Femur (tissue), 1 donor: ENCODE measurements at regions not wholly inside any gene's neighbourhood (a gene's known extent, or its start where the extent isn't known, plus 50 kb on each side); places are given as distances from the start of the nearest gene placed in this dataset.
"Not testable (repeated sequence)": the region's sequence is repeated elsewhere in the genome, so short reads cannot be mapped to it uniquely, and the experiment has no call there.

Source experiments
- DNase-seq: peaks from one replicate; pipeline ENCODE4 v3.0.0-alpha.2; 2017

DNA sequence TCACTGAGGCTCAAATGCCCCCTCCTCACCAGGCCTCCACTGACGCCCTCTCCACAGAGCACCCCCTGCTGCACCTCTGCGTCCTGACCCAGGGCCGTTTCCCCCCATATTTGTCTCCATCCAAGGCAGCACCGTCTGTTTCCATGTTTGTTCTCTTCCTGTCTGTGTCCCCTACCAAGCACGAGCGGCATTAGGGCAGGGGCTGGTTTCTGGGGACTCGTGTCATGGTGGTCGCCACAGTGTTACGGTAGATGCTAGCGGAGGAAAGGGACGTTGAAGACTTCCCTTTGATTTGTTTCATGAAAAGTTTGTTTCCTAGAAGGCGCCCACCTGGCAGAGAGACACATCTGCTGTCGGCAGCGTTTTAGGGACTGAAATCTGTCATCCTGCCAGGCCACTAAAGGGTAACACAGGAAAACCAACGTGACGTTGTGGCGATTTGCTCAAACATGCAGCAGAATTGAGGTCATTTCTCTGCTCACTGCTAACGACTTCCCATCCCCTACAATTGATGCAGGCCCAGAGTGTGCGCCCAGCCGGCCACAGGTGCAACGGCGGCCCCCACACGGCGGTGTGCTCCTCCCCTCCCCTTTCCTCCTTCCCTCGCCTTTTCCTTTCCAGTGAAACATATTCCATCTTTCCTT lies 79.3 kb upstream of the IRX4 start:
- DNase-seq = no peak

- DNase-seq = no peak
Measured at GRCh38 chr5:1961304-1961946, 78.7 kb upstream of the IRX4 start.

DNA sequence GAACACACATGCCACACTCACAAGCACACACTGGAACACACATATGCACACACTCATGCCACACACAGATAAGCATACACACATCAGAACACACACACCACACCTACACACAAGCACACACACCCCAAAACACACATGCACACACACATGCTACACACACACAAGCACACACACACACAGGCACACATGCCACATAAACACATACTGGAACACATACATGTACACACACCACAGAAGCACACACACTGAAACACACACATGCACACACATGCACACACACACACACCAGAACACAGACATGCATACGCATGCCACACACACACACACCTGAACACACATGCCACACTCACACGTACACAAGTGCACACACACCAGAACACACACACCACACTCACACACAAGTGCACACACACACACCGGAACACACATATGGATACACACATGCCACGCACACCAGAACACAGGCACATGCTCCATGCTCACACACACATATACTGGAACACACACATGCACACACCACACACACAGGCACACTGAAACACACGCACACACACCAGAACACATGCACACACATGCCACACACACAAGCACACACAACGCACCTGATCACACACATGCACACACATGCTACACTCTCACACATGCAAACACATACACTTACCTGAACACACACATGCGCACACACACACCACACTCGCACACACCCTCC lies 78.0 kb upstream of the IRX4 start:
- no peak for DNase-seq

DNA sequence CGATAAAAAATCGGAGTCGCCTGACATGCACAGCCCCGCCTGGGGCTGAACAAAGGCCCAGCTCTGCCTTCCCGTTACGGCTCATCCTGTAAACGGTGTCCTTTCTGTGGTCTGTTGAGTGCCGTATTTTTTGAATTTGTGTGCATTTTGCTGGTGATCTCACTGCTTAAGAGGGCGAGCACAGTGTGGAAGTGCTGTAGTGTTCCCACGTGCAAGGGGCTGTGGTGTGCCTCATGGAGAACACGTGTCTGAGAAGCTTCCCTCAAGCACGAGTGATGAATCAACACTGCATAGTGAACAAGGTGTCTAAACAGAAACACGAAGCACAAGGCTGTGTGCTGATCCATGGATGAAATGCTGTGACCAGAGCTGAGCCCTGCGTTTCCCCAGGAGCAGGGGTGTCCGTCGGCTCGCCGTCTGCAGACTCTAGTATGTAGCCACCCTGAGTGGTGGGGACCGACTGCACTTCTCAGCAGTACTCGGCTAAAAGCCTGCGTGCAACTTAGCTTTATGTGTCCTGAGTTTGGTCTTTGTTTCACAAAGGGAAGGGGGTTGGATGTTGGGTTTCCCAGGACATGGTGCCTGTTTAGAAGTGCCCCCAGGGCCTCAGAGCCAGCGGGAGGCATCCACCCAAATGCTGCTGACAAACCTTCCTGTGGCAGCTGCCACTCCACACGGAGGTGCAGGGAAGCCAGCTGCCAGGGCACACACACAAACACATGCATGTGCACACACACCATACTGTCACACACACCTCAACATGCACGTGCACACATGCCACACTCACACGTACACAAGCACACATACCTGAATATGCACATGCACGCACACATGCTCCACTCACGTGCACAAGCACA lies 77.2 kb upstream of the IRX4 start:
- no peak for DNase-seq

- DNase-seq = no peak
Measured at GRCh38 chr5:1959231-1959630, 76.5 kb upstream of the IRX4 start.

DNA sequence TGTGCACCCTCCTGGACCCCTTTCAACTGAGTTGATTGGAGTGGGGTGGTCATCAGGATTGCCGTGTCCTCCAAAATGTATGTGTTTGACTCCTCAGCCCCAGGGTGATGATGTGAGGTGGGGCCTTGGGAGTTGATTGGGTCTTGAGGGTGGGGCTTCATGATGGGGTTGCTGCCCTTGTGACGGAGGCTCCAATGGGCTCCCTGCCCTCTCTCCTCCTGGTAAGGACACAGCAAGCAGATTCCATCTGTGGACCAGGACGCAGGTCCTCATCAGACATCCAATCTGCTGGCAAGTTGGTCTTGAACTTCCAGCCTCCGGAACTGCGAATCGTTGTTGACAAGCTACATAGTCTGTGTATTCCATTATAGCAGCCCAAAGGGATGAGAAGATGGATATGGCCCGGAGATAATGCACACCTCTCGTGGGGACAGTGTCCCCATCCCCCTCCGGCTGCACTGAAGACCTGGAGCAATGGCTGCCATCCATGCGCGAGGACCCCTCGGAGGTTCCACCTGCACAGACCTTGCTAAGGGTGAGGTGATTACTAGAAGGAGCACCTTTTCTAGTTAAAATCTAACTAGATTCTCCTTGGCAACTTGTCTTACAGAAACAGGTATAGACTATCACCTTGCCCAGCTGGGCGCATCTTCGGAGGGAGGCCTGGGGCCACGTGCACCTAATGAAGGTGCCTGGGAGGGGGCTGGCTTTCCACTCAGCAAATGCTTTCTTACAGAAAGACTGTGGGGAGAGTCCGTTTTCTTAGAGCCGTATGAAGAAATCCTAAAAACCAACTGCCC lies 75.7 kb upstream of the IRX4 start:
- DNase-seq = no peak

DNA sequence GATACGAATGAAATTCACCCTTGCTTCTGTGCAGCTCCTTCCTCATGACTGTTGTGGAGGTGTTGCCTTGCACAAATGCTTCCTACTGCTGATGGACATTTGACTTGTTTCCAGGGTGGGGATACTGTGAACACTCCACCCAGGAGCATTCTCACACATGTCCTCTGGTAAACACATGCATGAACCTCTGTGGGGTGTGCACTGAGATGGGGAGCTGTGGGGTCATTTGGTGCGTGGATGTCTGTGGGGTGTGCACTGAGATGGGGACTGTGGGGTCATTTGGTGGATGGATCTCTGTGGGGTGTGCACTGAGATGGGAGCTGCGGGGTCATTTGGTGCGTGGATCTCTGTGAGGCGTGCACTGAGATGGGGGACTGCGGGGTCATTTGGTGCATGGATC lies 72.9 kb upstream of the IRX4 start:
- DNase-seq = no peak

- not testable (repeated sequence) for DNase-seq
Measured at GRCh38 chr5:1953710-1954109, 71.0 kb upstream of the IRX4 start.

DNA sequence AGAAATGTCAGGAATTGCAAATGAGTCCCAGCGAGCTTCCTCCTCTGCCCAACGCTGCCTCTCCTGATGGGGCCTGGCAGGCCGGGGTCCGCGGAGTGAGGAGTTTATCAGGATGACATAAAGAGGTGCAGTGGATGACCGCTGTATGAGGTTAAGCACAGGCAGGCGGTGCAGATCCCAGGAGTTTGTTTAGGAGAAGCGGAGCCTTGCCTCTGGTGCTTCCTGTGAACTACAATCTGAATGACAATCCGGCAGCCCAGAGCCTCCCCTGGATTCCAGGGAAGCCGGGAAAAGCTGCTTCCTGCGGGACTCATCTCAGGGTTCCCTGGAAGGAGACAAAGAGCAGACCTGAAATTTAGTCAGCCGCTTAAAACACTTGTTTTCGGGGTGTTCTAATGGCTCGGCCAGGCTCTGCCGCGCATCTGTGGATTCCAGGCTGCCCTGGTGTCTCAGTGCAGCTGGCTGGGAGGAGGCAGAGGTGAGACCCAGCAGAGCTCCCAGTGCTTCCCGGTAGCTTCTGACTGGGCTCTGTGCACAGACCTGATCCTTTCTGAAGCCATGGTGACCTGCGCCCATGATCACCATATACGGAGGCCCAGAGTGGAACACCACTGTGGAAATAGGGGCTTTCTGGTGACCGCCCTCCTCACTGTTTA lies 69.8 kb upstream of the IRX4 start:
- no peak for DNase-seq

- no peak for DNase-seq
Measured at GRCh38 chr5:1952021-1952420, 69.3 kb upstream of the IRX4 start.

DNA sequence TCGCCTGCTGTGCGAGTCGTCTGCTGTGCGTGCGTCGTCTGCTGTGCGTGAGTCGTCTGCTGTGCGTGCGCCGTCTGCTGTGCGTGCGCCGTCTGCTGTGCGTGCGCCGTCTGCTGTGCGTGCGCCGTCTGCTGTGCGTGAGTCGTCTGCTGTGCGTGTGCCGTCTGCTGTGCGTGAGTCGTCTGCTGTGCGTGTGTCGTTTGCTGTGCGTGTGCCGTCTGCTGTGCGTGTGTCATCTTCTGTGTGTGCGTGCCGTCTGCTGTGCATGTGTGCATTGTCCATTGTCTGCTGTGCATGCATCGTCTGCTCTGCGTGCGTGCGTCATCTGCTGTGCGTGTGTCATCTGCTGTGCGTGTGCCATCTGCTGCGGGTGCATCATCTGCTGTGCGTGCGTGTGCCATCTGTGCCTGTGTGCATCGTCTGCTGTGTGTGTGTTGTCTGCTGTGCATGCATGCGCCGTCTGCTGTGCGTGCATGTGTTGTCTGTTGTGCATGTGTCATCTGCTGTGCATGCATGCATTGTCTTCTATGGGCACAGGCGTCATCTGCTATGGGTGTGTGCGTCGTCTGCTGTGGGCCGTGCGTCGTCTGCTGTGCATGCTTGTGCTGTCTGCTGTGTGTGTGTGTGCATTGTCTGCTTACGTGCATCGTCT lies 68.6 kb upstream of the IRX4 start:
- no peak for DNase-seq

GRCh38 chr5:1950708-1951103 lies 68.0 kb upstream of the IRX4 start:
- DNase-seq = no peak

DNA sequence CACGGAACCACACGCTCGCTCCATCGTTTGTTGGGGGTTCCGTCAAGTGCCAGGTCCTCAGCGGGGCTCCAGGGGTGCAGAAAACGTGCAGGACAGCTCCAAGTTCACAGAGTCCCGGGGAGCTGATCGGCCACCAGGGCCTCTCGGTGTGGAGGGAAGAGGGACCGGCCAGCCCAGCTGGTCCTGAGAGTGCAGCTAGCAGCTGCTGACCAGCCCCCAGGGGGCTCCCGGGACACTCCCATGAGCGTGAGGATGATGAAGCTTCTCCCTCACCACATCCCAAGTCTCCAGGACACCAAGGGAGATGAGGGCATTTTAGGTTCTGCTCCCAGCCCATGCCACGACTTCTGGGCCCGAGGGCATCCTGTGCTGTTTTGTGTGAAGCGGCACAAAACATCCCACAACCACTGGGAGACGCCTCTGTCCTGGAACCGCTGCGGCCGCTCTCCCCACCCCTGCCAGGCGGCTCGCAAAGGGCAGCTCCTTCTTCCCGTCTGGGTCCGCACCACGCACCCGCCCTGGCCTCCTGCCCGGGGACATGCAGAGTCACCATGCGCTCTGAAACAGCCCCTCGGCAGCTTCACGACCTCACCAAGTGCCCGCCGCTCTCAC lies 67.5 kb upstream of the IRX4 start:
- no peak for DNase-seq

DNA sequence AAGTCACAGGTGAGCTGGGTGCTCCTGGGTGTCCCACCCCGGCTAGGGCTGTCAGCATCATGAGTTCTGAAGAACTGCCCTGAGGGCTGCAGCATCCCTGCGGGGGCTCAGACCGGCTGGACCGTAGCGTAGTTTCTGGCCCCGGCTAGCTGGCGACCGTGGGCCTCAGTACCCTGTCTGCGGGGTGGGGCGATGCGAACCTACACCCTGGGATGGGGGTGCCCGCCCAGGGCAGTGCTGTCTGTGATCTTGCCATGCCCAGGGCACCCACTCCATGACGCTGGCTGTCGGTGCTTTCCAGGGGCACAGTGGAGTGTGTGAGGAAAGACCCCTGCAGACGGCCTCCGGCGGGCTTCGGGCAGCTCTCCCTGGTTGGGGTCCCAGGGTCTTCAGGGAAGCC lies 66.5 kb upstream of the IRX4 start:
- DNase-seq = no peak

- DNase-seq = no peak
Measured at GRCh38 chr5:1948663-1949191, 66.0 kb upstream of the IRX4 start.

DNA sequence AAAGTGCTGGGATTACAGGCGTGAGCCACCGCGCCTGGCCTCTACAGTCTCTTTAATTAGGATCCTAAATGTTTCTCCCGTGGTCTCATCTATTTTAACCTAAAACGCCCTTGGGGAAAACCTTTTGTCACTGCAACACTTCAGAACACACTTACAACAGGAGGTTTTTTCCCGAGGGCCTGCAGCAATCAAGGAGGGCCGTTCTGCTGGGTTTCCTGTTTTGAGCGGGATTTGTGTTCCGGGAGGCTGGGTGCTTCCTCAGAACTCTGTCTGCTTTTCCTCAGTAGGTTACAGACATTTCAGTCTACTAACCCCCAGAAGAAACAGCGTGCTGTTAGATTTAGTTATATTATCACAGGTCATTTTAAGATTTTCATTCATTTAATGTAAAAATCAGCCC lies 65.4 kb upstream of the IRX4 start:
- DNase-seq = no peak

DNA sequence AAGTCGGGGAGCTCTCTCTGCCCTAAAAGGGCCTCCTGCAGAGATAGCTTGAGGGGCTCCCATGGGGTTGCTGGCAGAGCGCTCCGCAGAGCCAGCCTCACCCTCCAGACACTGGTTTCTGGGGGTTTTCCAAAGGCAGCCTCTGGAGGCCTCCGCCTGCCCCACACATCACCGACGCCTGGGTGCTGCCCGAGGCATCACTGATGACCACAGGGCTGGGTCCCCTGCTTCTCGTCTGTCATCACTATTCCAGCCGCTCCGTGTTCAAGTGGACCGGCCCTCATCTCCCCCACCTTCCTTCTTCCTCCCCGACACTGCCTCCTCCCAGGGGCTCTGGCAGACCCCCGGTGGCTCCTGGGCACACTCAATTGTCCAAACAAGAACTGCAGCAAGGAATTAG lies 64.1 kb upstream of the IRX4 start:
- DNase-seq = no peak

DNA sequence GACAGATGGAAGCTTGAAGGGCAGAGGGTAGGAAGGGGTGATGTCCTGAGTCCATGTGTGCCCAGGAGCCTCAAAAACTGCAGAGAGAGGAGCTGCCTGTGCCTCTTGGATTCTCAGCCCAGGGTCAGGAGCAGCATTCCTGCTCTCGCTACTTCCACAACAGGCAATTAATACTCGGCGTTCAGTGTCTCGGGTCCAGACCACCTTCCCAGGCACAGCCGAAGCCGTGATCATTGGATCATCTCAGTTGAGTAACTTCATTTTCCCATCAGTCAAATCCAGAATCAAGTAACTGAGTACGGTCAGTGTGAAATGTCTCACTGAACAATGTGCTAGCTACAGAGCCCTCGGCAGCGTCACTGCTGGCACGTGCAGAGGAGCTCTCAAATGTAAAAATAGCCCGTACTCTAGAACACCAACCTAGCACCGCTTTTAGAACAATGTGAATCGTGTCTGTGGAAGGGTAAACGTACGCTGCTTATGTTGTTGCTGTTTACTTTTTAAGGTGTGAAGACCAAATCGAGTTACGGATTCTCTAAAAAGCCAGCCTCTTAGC lies 63.5 kb upstream of the IRX4 start:
- DNase-seq = no peak

DNA sequence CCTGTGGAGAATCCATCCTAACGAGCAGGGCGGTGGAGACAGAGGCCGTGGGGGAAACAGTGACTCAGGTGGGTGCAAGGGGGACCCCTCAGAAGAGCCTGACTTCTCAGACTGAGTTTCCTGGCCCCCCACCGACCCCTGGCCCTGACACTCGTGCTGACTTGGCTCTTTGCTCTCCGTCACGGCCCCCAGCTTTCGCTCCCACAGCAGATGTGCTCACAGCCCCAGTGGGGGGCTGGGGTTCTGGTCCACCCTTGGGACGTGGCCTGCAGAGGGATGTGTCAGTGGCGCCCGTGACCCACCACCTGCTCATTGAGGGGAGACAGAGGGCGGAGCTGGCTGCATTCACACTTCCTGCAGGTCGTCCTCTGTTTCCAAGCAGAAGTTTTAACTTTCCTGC lies 62.9 kb upstream of the IRX4 start:
- DNase-seq = no peak

DNA sequence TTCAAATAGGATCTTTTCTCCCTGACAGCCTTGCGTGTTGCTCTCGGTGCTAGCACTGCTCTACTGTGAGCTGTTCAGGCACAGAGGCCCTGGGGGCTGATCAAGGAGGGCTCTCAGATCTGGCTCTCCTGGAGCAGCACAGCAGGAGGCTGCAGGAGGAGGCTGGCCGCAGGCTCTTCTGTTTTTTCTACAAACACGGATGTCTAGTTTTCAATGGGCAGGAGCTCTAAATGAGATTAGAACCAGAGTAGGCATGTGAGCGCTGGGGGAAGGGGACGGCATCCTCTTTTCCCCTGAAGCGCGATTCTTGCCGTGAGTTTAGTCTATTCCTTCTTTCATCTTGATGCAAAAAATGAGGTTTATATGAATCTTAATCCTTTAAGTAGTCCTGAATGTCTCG lies 61.7 kb upstream of the IRX4 start:
- DNase-seq = no peak

GRCh38 chr5:1943481-1943880 lies 60.8 kb upstream of the IRX4 start:
- no peak for DNase-seq
